IPS-18a (cell line): ENCODE measurements at regions not wholly inside any gene's neighbourhood (a gene's known extent, or its start where the extent isn't known, plus 50 kb on each side); places are given as distances from the start of the nearest gene placed in this dataset.
A peak's percentile ranks its signal among the peaks of the same experiment; 100 is the strongest.
"Not testable (repeated sequence)": the region's sequence is repeated elsewhere in the genome, so short reads cannot be mapped to it uniquely, and the experiment has no call there.

Source experiments
- H3K27ac ChIP-seq: one replicate; pipeline ENCODE4 v1.5.1; 2013; ENCODE audit warnings: low read length
- H3K27me3 ChIP-seq: one replicate; pipeline ENCODE4 v1.6.1; 2013; ENCODE audit warnings: mild to moderate bottlenecking, low read length; ENCODE audit not compliant: control insufficient read depth, insufficient read depth
- H3K36me3 ChIP-seq: one replicate; pipeline ENCODE4 v1.6.1; 2013; ENCODE audit warnings: low read depth, low read length; ENCODE audit not compliant: control insufficient read depth
- H3K4me1 ChIP-seq: one replicate; pipeline ENCODE4 v1.6.1; 2013; ENCODE audit warnings: low read depth, low read length; ENCODE audit not compliant: control insufficient read depth
- H3K4me3 ChIP-seq: one replicate; pipeline ENCODE4 v1.5.1; 2013; ENCODE audit warnings: low read length
- H3K9ac ChIP-seq: one replicate; pipeline ENCODE4 v1.6.1; 2013; ENCODE audit warnings: mild to moderate bottlenecking, low read length, moderate library complexity
- H3K9me3 ChIP-seq: one replicate; pipeline ENCODE4 v1.6.1; 2013; ENCODE audit warnings: low read depth, low read length; ENCODE audit not compliant: control insufficient read depth

- H3K9ac ChIP-seq: no peak overlapping the region
- H3K4me3 ChIP-seq: no peak overlapping the region
- no peak overlapping the region for H3K27ac ChIP-seq
- H3K36me3 ChIP-seq: no peaks in the 10 kb centered on the region
- peaks cover 16% of the 10 kb centered on the region for H3K27me3 ChIP-seq
- H3K4me1 ChIP-seq: no peaks in the 10 kb centered on the region
- no peaks in the 10 kb centered on the region for H3K9me3 ChIP-seq
Observed at GRCh38 chr4:24363751-24364150, 220.6 kb downstream of the DHX15 start.

DNA sequence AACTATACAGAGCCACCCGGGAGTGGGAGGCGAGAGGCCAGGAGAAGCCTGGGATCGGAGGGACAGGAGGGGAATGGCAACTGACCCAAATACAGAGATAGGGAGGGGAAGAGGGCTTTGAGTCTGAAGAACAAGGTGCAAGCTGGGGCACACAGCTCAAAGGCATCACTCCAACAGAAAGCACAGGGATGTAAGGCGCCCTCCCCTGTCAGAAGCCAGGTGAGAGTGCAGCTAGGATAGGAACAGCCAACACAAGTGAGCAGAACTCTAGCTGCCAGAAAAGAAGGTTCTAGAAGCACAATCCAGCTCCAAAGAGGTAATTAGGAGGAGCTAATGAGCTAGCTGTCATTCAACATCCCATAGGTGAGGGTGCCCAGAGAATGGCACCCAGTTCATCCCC lies 232.2 kb downstream of the DHX15 start:
- Histone ChIP-seq H3K27ac (no peak overlapping the region), H3K4me3 (no peak overlapping the region), H3K9ac (no peak overlapping the region), H3K4me1 (peaks cover 2% of the 10 kb centered on the region), H3K9me3 (no peaks in the 10 kb centered on the region), H3K27me3 (no peaks in the 10 kb centered on the region), H3K36me3 (no peaks in the 10 kb centered on the region)

GRCh38 chr4:24349168-24349996 lies 235.0 kb downstream of the DHX15 start:
- not testable (repeated sequence) for H3K27ac ChIP-seq, H3K9me3 ChIP-seq, H3K27me3 ChIP-seq, H3K9ac ChIP-seq, H3K4me1 ChIP-seq, H3K36me3 ChIP-seq, H3K4me3 ChIP-seq

- H3K4me1 ChIP-seq: no peaks in the 10 kb centered on the region
- H3K27ac ChIP-seq: no peak overlapping the region
- no peaks in the 10 kb centered on the region for H3K9me3 ChIP-seq
Observed at GRCh38 chr4:24339260-24339659, 245.1 kb downstream of the DHX15 start.

DNA sequence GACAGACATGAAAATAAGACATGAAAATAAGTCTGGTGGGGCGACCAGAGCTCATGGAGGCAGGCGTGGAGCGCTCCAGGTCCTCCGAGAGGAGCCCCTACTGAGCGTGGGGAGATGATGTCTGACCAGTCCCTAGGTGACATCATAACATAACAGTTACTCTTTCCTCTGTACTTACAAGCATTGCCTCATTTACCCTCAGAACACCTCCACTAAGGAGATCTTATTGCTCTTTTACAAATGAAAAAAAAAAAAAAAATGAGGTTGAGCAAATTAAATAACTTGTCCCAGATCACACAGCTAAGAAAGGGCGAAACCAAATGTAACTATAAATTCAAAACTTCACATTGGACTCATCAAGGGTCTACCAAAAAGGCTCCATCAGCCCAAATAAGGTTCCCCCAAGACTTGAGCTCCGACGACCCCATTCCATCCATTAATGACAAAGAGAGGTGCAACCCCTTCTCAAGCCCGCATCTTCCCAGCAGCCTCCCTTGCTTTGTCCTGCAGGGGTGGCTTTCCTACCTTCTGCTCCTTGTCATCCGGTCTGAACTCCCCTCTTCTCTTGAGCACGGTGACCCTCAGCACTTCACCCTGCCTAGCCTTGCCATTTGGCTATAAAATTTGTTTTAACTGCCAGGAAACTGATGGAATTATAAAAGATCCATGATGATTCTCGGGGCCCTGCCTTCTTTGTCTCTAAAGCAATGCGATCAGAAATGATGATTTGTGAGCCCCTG lies 246.7 kb downstream of the DHX15 start:
- no peaks in the 10 kb centered on the region for H3K9me3 ChIP-seq
- no peaks in the 10 kb centered on the region for H3K27me3 ChIP-seq
- no peak overlapping the region for H3K4me3 ChIP-seq
- no peaks in the 10 kb centered on the region for H3K4me1 ChIP-seq
- no peak overlapping the region for H3K9ac ChIP-seq
- H3K36me3 ChIP-seq: peaks cover 4% of the 10 kb centered on the region
- H3K27ac ChIP-seq: no peak overlapping the region

More at GRCh38 chr4:24339260-24339659, 245.1 kb downstream of the DHX15 start:
- H3K36me3 ChIP-seq: peaks cover under 1% of the 10 kb centered on the region
- H3K4me3 ChIP-seq: no peak overlapping the region
- no peaks in the 10 kb centered on the region for H3K27me3 ChIP-seq
- no peak overlapping the region for H3K9ac ChIP-seq

DNA sequence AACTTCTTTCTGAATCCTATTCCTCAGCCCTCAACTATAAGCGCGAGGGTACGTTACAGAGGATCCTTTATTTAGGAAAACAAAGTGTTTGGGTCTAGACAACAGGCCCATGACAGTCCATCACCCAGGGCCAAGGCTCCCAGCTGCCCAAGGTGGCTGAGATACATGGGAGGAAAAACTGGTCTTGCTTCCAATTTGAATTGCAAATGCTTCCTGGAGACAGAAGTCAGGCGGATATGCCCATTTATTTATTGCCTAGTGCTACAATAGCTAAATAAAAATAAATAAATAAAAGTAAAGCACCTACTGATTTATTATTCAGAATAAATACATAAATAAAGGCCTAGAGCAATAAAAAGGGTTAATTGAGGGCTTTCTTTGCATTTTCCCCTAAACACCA lies 248.7 kb downstream of the DHX15 start:
- Histone ChIP-seq H3K9ac (no peak overlapping the region), H3K9me3 (no peaks in the 10 kb centered on the region), H3K36me3 (peaks cover 13% of the 10 kb centered on the region), H3K4me1 (no peaks in the 10 kb centered on the region), H3K27ac (no peak overlapping the region), H3K27me3 (no peaks in the 10 kb centered on the region), H3K4me3 (no peak overlapping the region)

GRCh38 chr4:24334906-24335305 lies 249.4 kb downstream of the DHX15 start:
- peaks cover 20% of the 10 kb centered on the region for H3K36me3 ChIP-seq
- H3K9ac ChIP-seq: no peak overlapping the region
- no peak overlapping the region for H3K4me3 ChIP-seq
- H3K9me3 ChIP-seq: no peaks in the 10 kb centered on the region
- H3K4me1 ChIP-seq: no peaks in the 10 kb centered on the region
- no peaks in the 10 kb centered on the region for H3K27me3 ChIP-seq
- no peak overlapping the region for H3K27ac ChIP-seq

DNA sequence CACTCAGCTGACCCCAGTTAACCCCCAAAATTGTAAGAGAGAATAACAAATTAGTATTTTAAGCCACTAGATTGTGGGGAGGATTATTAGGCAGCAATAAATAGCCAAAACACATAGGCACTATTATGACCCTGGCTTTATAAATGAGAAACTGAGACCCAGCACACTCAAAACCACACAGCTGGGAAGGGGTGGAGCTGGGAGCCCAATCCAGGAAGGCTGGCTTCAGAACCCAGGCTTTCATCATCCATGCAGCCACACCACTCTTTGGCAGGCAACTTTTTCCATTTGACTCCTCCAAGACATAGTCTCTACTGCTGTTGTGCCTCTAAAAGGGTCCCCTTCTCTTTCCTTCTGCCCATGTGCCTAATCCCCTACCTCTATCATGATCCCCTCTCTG lies 253.8 kb downstream of the DHX15 start:
- H3K4me1 ChIP-seq: peaks cover 22% of the 10 kb centered on the region
- no peak overlapping the region for H3K4me3 ChIP-seq
- H3K36me3 ChIP-seq: peaks cover 25% of the 10 kb centered on the region
- H3K27me3 ChIP-seq: no peaks in the 10 kb centered on the region
- H3K9ac ChIP-seq: no peak overlapping the region
- no peak overlapping the region for H3K27ac ChIP-seq
- no peaks in the 10 kb centered on the region for H3K9me3 ChIP-seq

DNA sequence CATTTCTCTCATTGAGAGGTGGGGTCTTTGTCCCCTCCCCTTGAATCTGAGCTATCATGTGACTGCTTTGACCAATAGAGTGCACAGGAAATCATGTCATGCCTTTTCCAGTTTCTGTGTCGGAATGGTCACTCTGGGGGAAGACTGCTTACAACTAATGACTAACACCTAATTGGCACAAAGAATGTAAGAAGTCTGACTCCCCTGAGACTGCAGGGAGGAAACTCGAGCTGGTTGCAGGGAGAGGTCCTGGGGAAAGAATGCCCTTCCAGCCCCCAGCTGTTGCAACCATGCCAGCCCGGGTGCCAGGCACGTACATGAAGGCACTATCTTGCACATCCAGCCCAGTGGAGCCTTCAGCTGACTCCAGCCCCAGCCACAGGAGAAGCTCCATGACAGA lies 254.2 kb downstream of the DHX15 start:
- Histone ChIP-seq H3K27ac (no peak overlapping the region), H3K4me1 (peaks cover 22% of the 10 kb centered on the region), H3K27me3 (no peaks in the 10 kb centered on the region), H3K36me3 (peaks cover 25% of the 10 kb centered on the region), H3K4me3 (no peak overlapping the region), H3K9me3 (no peaks in the 10 kb centered on the region), H3K9ac (no peak overlapping the region)

DNA sequence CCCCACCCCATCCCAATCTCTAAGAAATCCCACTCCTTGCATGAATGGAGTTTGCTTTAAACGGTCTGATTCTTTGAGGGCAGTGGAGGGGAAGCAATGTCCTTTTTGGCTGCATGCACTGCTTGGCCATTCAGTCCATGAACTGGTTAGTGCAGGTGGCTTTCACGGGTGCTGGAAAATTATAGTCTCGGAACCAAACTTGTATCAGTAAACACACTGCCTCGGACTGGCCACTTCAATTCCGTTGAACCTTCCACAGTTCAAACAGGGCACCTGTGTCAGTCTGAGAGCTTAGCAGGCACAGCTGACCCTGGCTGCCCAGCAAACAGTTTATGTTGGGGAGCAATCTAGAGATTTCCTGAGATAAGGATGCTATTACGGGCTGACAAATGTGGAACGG lies 255.6 kb downstream of the DHX15 start:
- H3K4me1 ChIP-seq: peaks cover 22% of the 10 kb centered on the region
- peak overlapping the region; percentile 8 for H3K4me3 ChIP-seq
- H3K9me3 ChIP-seq: no peaks in the 10 kb centered on the region
- no peaks in the 10 kb centered on the region for H3K27me3 ChIP-seq
- H3K36me3 ChIP-seq: peaks cover 22% of the 10 kb centered on the region
- H3K27ac ChIP-seq: no peak overlapping the region
- H3K9ac ChIP-seq: no peak overlapping the region

DNA sequence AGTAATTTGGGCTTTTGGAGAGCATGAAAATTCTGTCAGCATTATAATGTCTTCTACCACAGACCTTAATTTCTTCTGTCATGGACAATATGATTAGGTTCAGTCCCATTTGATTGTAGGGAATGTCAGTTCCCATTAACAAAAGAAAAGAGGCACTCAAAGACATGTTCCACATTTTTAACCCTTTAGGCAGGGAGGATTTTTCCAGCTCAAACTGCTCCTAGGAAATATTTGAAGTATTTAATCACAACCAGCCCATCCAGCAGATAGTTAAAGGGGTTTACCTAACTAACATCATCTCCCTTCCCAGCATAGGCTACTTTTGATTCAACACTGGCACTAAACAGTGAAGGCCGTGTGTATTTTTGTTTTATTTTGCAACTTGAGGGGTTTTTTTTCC lies 256.0 kb downstream of the DHX15 start:
- no peak overlapping the region for H3K9ac ChIP-seq
- H3K27me3 ChIP-seq: no peaks in the 10 kb centered on the region
- H3K4me1 ChIP-seq: peaks cover 22% of the 10 kb centered on the region
- no peak overlapping the region for H3K27ac ChIP-seq
- H3K9me3 ChIP-seq: no peaks in the 10 kb centered on the region
- H3K36me3 ChIP-seq: peaks cover 22% of the 10 kb centered on the region
- peak overlapping the region; percentile 8 for H3K4me3 ChIP-seq

GRCh38 chr4:24322995-24323394 lies 261.4 kb downstream of the DHX15 start:
- Histone ChIP-seq H3K4me1 (peaks cover 40% of the 10 kb centered on the region), H3K36me3 (no peaks in the 10 kb centered on the region), H3K4me3 (peak overlapping the region; percentile 52), H3K27ac (no peak overlapping the region), H3K27me3 (peaks cover 14% of the 10 kb centered on the region), H3K9me3 (no peaks in the 10 kb centered on the region), H3K9ac (no peak overlapping the region)
